HuH-7 (cell line): ENCODE measurements at regions not wholly inside any gene's neighbourhood (a gene's known extent, or its start where the extent isn't known, plus 50 kb on each side); places are given as distances from the start of the nearest gene placed in this dataset.
A peak's percentile ranks its signal among the peaks of the same experiment; 100 is the strongest.

Experiments used
- DNase-seq: peaks from one replicate; pipeline ENCODE4 v3.0.0; 2011; ENCODE audit warnings: low spot score

DNA sequence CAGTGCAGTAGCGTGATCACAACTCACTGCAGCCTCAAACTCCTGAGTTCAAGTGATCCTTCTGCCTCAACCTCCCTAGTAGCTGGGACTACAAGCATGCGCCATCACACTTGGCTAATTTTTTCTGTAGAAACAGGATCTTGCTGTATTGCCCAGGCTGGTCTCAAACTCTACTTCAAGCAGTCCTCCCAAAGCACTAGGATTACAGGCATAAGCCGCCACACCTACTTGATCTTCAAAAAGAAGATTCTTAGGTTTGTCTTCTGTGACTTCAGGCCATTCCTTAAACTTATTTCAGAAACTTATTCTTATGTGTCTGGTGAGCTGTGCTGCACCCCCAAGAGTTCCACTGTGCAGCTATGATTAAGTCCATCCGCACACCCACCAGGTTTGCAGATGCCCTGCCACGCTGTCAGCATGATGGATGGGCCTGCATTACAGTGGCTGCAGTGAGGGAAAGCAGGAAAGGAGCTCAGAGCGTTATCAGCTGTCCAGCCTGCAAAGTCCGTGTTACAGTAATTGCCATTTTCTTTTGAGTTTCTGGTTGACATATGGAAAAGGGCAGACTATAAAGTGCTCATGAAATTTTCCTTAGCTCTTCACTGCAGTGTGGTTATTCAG lies 146.6 kb downstream of the AASDH start:
- DNase-seq = peak; percentile 23

DNA sequence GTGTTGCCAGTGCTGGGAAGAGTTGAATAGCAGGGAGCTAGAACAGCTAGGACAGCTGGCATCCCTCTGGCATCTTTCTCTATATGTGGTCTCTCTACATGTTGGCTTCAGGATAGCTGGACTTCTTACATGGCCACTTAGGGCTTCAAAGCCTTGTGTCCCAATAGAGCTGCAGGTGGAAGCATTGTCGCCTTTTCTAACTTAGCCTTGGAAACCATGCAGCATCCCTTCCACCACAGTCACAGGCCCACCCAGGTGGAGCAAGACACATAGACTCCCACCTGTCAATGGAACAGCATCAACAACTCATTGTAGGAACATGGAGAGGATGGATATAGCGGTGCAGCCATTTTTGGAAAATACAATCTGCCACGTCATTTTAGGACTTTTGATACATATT lies 149.0 kb downstream of the AASDH start:
- no peak for DNase-seq

DNA sequence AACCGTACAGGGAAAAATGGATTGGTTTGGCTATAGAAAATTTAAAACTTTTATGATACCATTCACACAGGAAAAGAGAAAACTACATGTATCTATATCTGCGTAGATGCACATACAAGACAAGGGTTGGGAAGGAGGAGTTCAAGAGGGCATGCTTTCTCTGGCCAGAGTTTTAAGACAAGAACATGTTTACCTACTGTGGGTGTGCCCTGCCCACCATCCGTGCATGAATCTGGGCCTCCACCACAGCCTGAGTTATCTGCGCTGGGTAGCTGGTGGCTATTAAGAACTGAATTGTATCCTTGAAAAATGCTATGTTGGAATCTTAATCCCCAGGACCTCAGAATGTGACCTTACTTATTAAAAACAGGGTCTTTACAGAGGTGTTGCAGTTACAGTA lies 151.6 kb downstream of the AASDH start:
- no peak for DNase-seq

DNA sequence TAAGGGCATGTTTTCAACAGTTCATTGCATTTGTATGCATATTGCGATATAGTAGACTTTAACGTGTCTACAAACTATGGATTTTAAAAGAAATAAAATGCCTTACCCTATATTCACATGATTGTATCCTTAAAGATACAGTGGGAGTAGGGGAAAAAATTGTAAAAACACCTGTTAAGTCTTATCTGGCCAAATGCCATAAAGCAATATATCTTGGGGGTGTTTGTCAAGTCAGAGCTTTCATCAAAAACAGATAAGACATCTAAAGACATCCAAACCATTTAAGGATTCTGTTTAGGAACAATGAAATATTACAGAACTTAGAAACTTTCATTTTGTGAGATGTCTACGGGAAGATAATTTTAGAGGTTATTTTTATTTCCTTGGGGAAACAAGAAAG lies 152.3 kb downstream of the AASDH start:
- DNase-seq = no peak

DNA sequence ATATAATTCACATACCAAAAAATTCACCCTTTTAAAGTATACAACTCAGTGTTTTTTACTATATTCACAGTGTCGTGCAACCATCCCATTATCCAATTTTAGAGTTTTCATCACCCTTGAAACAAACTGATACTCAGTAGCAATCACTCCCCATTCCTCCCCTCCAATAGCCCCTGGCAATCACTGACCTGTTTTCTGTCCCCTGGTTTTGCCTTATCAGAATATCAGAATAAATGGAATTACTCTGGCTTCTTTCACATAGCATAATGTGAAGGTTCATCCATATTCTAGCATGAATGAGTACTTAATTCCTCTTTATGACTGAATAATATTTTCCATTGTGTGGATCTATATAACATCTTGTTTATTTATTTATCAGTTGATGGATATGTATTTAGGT lies 153.2 kb downstream of the AASDH start:
- DNase-seq = no peak

DNA sequence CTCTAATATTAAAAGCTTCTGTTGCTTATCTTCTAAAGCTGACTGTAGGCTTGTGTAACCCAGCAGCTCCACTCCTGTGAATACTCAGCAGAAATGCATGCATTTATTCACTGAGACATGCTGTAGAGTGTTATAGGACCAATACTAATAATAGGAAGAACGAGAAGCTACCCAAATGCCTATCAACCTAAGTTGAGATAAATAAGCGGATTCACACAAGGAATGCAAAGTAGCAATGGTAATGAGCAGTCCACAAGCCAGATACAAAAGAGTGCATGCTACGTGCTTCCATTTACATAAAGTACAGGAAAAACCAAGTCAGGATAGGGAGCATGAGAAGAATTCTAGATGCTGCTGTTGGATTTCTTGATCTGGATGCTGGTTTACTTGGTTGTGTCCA lies 155.9 kb downstream of the AASDH start:
- no peak for DNase-seq

DNA sequence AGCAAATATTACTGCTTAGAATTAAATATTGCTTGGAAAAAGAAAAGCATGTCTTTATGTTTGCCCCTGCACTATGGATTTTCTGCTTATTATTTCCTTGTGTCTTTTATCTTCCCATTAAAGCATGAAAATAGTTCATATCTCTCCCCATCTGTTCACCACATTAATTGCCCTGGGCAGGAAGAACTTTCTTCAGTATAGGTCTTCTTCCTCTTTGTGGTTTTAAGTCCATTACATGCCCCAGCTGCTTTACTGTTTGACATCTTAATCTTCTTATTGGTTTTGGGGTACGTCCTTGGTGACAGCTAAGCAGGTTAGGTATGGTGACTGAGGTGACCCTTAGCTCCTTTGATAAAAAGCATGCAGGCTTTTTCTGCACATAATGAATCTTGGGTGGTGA lies 157.3 kb downstream of the AASDH start:
- no peak for DNase-seq

DNA sequence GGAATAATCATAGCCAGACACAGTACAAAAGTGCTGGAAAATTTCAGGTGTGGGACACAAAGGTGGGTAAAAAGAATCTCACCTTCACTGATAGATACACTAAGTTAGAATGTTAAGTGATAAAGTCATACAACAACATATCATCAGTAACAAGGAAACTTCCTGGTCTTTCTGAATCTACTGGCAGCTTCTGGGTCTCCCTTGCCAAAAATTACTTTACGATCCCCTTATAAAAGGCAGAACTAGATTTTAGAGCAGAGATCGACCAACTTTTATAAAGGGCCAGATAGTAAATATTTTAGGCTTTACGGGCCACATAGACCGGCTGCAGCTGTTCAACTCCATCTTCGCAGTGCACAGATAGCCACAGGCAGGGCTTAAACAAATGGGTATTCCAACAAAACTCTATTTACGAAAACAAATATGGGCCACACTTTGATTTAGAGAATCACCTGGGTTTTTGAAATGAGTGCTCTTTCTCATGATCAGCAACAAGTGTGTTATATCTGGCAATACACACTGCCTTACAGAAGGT lies 159.9 kb downstream of the AASDH start:
- DNase-seq = no peak

DNA sequence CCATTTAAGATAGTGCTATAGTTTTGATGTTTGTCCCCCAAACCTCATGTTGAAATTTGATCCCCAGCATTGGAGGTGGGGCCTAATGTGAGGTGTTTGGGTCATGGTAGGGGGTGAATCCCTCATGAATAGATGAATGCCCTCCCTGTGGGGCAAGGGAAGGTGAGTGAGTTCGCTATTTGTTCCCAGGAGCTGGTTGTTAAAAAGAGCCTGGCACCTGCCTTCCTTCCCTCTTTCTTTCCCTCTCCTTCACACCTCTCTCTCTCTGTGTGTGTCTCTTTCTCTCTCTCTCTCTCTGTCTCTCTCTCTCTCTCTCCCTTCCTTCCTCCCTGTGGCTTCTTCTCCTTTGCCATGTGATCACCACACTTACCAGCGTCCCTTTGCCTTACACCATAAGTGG lies 160.7 kb downstream of the AASDH start:
- no peak for DNase-seq

DNA sequence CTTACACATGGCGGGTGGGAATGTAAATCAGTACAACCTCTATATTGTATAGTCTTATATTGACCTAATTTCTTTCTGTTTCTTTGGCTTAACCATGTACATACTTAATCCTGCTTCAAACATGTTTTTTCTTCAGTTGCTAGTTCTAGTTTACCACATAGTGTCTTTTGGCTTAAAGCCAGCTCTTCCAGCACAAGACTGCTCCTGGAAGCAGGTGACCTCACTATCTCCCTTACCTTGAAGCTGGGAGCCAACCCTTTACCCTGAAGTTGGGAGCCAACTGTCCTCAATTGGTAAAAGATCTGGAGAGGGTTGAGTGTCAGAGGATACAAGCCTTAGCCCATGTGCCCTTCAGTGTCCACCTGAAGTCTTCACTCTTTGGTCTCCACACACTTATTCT lies 162.7 kb downstream of the AASDH start:
- no peak for DNase-seq

DNA sequence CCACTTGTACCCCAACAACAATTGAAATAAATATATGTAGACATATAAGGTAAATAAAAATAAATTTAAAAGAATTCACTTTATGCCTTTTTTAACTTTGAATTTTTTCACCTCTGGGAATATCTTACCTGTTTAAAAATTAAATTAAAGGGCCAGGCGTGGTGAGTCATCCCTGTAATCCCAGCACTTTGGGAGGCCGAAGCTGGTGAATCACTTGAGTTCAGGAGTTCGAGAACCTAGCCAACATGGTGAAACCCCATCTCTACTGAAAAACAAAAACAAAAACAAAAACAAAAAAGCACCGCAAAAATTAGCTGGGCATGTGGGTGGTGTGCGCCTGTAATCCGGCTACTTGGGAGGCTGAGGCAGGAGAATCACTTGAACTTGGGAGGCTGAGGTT lies 164.8 kb downstream of the AASDH start:
- no peak for DNase-seq

DNA sequence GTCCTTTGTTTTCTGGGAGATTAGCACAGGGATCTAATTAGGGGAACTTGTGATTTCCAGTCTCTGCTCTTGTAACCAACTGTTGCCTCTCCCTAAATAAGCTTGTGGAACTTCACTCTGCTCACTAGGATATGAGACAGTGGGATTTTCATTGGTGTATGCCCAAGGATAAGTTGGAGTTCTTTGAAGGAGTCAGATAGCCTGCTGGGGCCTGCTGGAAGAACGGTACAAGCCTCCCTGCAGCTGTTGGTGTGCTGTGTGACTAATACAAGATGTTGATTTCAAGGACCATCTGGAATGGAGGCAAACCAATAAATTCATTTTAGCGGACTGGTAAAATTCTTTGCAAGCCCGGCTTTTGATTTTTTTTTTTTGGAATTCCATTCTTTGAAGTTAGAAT lies 167.0 kb downstream of the AASDH start:
- no peak for DNase-seq

DNA sequence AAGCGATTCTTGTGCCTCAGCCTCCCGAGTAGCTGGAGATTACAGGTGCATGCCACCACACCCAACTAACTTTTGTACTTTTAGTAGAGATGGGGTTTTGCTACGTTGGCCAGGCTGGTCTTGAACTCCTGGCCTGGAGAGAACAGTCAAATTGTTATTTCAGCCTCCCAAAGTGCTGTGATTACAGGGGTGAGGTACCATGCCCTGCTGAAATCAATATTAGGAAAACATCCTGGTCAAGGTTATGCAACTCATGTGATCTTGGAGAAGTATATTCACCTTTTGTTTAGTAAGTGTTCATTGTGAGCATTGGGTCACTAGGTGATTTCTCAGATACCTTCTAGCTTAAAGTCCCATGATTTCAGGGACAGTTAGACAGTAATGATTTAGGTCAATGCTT lies 167.8 kb downstream of the AASDH start:
- DNase-seq = no peak

DNA sequence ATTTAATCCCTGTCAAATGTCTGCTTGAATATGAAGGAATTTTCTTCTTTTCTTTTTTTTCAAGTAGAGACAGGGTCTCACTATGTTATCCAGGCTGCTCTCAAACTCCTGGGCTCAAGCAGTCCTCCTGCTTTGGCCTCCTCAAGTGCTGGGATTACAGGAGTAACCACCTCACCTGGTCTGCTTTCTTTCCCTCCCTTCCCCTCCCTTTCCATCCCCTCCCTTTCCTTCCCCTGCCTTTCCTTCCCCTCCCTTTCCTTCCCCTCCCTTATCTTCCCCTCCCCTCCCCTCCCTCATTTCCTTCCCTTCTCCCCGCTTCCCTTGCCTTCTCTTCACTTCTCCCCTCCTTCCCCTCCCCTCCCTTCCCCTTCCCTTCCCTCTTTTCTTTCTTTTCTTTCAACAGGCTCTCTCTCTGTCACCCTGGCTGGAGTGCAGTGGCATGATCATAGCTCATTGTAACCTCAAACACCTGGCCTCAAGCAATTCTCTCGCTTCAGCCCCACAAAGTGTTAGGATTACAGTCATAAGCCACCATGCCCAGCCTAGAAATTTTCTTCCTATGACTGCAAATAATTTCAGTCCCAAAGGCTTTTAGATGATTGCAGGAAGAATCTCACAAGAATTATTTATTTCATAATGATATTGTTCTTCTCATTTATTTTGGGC lies 168.9 kb downstream of the AASDH start:
- DNase-seq = no peak

DNA sequence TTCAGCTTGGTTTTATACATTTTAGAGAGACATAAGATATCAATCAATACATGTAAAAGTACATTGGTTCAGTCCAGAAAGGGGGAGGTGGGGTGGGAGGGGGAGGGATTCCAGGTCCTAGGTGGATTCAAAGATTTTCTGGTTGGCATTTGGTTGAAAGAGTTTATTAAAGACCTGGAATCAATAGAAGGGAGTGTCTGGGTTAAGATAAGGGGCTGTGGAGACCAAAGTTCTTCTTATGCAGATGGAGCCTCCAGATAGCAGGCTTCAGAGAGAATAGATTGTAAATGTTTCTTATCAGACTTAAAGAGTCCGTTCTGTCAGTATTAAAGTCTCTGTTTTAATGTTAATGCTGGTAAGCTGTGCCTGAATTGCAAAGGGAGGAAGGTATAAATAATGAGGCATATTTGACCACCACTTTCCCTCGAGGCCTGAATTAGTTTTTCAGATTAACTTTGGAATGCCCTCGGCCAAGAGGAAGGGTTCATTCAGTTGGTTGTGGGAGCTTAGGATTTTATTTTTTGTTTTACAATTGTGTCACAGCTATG lies 169.9 kb downstream of the AASDH start:
- DNase-seq = no peak

DNA sequence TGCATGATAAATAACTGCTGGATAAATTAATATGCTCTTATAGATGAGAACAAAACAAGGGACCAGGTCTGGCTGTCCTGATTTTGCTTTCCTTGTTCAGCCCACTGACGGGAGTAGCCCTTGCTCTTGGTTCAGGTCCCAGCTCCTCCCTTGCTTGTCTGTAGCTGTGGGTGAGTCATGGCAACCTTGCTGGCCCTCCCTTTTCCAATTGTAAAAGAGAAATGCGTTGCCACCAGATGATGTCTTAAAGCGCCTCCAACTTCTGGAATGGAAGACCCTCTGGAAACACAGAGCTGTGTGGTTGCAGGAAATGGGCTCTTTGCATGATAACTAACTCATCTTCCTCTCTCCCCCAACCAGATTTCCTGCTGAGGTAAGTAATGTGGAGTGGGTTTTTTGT lies 171.4 kb downstream of the AASDH start:
- no peak for DNase-seq

DNA sequence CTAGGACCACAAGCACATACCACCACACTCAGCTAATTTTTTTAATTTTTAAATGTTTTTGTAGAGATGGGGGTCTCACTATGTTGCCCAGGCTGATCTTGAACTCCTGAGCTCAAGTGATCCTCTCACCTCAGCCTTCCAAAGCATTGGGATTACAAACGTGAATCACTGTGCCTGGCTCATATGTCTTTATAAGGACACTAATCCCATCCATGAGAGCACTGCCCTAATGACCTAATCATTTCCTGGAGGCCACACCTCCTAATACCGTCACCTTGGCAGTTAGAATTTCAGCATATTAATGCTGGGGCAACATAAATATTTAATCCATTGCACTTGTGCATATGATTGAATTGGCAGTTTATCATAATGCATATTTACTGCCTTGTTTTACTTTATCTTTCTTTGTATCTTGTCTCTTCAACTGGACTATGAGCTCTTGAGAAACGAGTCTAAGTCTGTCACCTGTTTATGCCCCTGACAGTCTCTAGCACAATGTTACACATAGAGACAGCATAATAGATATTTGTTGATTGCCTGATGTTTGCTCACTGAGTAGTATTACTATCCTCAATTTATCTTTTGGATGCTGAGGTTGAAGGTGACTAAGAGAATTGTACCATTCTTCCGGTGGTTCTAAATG lies 172.0 kb downstream of the AASDH start:
- DNase-seq = no peak

DNA sequence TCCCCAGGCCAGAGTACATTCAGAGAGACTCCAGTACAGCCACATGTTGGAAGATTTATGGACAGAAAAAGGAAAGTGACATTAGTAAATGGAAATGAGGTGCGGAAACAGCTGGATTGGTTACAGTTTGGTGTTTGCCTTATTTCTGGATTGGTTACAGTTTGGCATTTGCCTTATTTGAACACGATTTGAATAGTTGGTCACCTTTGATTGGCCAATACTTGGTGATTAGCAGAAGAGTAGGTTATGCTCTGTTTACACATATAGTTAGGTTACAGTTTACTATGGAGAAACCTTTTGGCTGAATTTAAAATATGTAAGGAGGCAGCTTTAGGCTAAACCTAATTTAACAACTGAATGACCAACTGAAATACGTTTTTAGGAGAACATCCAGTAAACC lies 173.7 kb downstream of the AASDH start:
- no peak for DNase-seq

DNA sequence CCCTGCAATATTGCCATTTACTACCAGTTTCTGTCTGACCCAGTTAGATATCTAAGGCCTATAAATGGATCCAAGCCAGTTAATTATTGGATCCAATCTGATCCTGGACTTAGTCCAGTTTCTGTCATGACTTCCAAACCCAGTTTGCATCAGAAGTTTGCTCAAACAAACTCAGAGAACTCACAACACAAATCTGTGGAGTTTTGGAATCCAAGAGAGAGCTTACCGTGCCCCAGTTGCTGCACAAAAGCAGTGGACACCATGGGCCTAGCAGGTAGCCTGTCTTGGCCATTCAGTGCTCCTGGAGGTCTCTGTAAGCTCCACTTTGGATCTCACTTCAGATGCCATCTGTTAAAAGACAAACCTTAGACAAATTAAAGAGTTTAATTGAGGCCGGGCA lies 174.5 kb downstream of the AASDH start:
- no peak for DNase-seq

DNA sequence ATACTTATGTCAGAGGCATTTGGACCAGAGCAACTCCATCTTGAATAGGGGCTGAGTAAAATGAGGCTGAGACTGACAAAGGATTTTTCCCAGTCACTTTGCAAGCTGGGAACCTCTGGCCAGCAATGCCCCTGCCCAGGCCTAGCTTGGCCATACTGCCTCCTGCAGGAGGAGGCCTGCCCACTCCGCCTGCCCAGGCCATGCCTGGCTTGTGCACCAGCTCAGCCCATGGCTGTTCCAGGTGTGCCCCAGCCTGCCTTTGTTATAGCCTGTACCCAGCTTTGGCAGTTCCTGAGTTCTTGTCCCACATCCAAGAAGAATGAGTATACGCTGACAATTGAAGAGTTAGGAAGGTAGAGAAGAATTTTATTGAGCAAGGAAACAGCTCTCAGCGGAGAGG lies 176.1 kb downstream of the AASDH start:
- DNase-seq = no peak

DNA sequence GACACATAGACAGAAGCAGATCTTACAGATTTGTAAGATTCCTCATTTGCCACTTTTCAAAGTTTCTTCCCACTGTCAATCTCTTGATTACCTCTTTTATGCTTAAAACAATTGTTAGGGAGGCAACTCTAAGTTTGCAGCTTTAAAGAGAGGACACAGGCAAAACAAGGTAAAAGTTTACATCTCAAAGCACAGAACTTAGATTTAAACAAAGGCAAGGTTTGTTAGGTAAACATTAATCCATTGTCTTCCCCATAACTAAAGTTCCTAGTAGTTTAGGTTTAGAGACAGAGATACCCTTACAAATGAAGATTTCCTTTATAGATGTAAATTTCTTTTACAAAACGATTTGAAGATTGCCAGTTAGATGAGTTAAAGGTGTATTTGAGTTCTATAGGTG lies 176.9 kb downstream of the AASDH start:
- no peak for DNase-seq

DNA sequence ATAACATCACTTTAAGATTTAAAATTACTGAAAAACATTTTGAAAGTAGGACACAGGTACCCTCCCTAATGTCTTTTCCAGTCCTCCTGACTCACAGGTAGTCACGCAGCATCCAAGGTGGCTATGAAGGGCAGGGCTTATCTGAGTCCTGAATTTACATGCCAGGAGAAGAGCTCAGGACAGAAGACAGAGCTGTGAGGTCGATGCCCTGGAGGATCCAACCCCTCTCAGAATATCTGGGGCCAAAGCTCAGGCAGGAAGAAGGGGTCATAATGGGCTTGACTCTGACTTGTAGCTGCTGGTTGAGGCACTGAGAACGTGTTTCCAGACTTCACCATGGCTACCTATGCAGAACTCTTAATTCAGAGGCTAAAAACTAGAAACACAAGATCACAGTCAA lies 177.5 kb downstream of the AASDH start:
- no peak for DNase-seq

DNA sequence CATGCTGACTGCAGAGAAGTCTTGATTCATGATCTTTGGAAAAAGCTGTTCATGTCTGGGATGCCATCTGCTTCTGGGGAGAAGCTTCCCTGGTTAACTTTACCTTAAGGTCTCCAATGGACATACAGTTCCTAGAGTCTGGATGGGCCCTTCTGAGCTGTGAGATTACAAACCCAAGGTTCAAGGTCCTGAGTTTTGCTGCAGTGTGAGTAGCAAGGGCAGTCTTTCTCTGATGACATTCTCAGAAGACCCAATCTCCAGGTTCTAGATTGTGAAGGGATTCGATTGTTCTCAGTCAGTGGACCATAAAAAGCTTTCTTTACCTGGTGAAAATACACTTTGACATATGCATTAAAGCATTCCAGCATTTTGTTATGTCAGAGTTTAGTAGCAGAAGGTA lies 179.2 kb downstream of the AASDH start:
- DNase-seq = no peak
